ENCODE measurements at regions not wholly inside any gene's neighbourhood (a gene's known extent, or its start where the extent isn't known, plus 50 kb on each side); places are given as distances from the start of the nearest gene placed in this dataset.

DNA sequence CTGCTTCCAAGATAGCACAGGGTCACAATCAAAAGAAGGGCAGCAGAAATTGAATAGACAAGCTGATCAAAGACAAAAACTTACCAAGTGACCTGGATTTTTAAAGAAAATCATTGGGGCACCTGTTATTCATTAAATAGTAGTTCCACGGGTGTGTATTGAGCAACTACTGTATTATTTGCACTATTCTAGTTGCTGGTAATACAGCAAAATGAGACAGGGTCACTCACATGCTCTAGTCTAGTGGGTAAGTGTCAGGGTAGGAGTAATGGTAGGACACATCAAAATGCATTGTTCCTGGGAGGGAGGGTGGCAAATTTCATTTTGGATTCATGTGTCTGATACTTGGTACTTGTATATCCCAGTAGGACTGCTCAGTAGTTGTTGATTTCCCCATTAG lies 127.9 kb downstream of the SQOR start:
- Histone ChIP-seq H3K4me3 (ENCODE audit: insufficient read depth, low read depth, low read length) (no peak overlapping the region), H3K56ac (ENCODE audit: extremely low read depth, insufficient read depth, low read length) (no peak overlapping the region), H3K23ac (ENCODE audit: low read depth, low read length) (no peak overlapping the region), H3K9me1 (ENCODE audit: insufficient read depth, low read length) (no peaks in the 10 kb centered on the region), H3K14ac (replicated peaks; ENCODE audit: low read depth, low read length) (no peak overlapping the region), H3K18ac (ENCODE audit: low read depth, low read length) (no peak overlapping the region), H3K27ac (ENCODE audit: insufficient read depth, low read length) (no peak overlapping the region), H2BK20ac (ENCODE audit: low read depth, low read length) (no peak overlapping the region), H4K91ac (ENCODE audit: insufficient read depth, low read depth, low read length) (no peak overlapping the region), H3K9ac (ENCODE audit: low read depth, low read length) (no peak overlapping the region), H4K8ac (ENCODE audit: low read depth in 2 of 2, low read length in 2 of 2) (no peak overlapping the region), H3K79me1 (ENCODE audit: low read depth in 1 of 2, low read length in 2 of 2) (no peaks in the 10 kb centered on the region), H3K4me2 (ENCODE audit: low read depth, low read length) (no peak overlapping the region), H2AK5ac (ENCODE audit: low read depth, low read length) (no peak overlapping the region), H4K5ac (ENCODE audit: low read depth, low read length) (no peak overlapping the region), H3K27me3 (ENCODE audit: control insufficient read depth, insufficient read depth, low read length) (no peaks in the 10 kb centered on the region), H2BK5ac (ENCODE audit: low read depth, low read length, poor library complexity, severe bottlenecking) (no peak overlapping the region), H2BK120ac (ENCODE audit: low read depth, low read length) (no peak overlapping the region), H3K36me3 (ENCODE audit: control insufficient read depth, insufficient read depth, low read length) (no peaks in the 10 kb centered on the region), H3K4me1 (ENCODE audit: control insufficient read depth, insufficient read depth, low read length) (no peaks in the 10 kb centered on the region), H3K4ac (ENCODE audit: low read depth, low read length) (no peak overlapping the region), H2AFZ (replicated peaks; ENCODE audit: low read length, poor library complexity) (no peak overlapping the region), H2BK15ac (ENCODE audit: low read depth, low read length) (no peak overlapping the region), H2AK9ac (replicated peaks; ENCODE audit: low read depth, low read length, poor library complexity) (no peak overlapping the region), H3K9me3 (ENCODE audit: control insufficient read depth, insufficient read depth, low read length) (no peaks in the 10 kb centered on the region), H4K20me1 (ENCODE audit: insufficient read depth, low read length) (no peaks in the 10 kb centered on the region)
- WGBS, 2 experiments (ENCODE audit: extremely low coverage in 2 of 2, insufficient read length in 1 of 2): no CpG with 5 or more reads among the region's 1 CpG
- DNase-seq (no peak), ATAC-seq (ENCODE audit: low read depth) (no peak)
- CTCF ChIA-PET: no interaction called here
- no peak for TF ChIP-seq CTCF (conservative IDR thresholded peaks at IDR 0.05; ENCODE audit: low read depth, low read length)
- in situ Hi-C loops (cut with MboI; ENCODE audit: low sequenced_read_pairs) (no loop called here), dilution Hi-C loops (cut with HindIII; ENCODE audit: low sequenced_read_pairs, unreplicated experiment) (no loop called here), intact Hi-C loops (cut with micrococcal nuclease) (no loop called here)
- no TSS peak for BruUV-seq (replicated peaks)
- POLR2A ChIA-PET (ENCODE audit: unreplicated experiment): no interaction called here

All from IMR-90 (cell line).